GM21447 (cell line): ENCODE measurements at regions not wholly inside any gene's neighbourhood (a gene's known extent, or its start where the extent isn't known, plus 50 kb on each side); places are given as distances from the start of the nearest gene placed in this dataset.

Experiments used
- ATAC-seq: cut with Tn5 transposase; IDR thresholded peaks from one replicate; pipeline ENCODE4 v1.9.1; 2021; ENCODE audit not compliant: unreplicated experiment

GRCh38 chr6:169959136-169960002 lies 207.9 kb downstream of the ERMARD start:
- peak; percentile 94 for ATAC-seq

DNA sequence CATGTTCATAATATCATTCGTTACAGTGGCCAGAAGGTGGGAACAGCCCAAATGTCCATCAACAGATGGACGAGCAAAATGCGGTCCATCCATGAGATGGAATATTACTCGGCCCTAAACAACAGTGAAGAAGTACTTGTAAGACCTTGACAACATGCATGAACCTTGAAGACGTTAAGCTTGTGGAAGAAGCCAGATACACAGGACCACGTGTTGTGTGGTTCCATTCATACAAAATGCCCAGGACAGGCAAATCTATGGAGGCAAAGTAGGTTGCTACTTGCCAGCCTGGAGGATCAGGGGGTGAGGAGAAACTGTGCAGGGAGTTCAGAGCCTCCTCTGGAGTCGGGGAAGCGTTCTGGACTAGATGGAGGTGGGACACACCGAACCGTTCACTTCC lies 207.1 kb downstream of the ERMARD start:
- ATAC-seq: no peak

DNA sequence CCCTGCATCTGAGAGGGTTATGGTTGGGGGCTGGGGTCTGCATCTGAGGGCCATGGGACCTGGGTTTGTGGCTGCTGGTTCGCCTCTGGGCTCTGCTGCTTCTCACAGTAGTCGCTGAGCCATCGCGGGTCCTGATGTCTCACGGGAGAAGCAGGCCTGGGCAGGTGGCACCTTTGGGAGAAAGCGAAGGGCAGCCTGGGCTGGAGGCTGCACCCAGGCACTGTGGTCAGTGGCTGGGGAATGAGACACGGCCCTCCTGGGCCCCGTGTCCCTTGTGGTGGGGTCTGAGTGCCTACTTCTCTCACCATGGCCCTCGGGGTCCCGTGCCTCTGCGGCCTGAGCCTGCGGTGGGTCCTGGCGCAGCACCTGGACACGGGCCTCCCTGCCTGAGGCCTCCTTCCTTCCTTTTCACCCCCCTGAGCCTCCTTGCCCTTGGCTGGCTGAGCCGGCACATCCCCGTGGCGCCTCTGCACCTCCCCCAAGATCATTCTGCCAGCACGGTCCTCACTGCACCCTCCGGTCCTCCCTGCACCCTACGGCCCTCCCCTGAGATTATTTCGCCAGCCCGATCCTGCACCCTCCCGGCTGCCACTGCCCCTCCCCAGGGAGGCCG lies 206.0 kb downstream of the ERMARD start:
- no peak for ATAC-seq

- ATAC-seq: no peak
Observed at GRCh38 chr6:169956580-169956979, 205.2 kb downstream of the ERMARD start.

GRCh38 chr6:169955731-169956437 lies 204.5 kb downstream of the ERMARD start:
- no peak for ATAC-seq

DNA sequence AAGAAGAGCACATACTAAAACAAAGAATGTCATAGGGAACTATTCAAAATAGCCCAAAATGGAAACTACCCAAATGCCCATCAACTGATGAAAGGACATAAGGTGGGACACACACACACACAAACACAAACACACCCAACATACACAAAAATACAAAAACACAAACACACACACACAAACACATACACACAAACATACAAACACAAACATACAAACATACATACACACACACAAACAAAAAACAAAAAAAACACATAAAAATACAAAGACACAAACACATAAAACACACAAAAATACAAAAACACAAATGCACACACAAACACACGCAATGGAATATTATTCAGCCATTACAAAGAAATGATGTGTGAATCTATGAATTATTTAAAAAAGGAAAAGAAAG lies 203.6 kb downstream of the ERMARD start:
- ATAC-seq: no peak

DNA sequence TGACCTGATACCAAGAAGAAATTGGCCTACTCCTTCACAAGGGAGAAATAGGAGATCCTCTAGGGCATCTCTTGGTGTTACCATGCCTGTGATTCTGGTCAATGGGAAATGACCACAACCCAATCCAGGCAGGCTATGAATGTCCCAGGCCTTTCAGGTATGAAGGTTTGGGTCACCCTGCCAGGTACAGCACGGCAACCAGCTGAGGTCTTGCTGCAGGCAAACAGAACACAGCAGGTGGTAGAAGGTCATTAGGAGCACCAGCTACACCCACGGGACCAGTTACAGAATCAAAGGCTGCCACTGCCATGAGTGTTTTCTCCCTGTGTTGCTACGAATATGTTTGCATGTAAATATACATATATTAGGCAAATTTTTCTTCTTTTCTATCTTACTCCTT lies 202.3 kb downstream of the ERMARD start:
- ATAC-seq: no peak

- ATAC-seq: no peak
Observed at GRCh38 chr6:169950558-169950957, 199.1 kb downstream of the ERMARD start.

DNA sequence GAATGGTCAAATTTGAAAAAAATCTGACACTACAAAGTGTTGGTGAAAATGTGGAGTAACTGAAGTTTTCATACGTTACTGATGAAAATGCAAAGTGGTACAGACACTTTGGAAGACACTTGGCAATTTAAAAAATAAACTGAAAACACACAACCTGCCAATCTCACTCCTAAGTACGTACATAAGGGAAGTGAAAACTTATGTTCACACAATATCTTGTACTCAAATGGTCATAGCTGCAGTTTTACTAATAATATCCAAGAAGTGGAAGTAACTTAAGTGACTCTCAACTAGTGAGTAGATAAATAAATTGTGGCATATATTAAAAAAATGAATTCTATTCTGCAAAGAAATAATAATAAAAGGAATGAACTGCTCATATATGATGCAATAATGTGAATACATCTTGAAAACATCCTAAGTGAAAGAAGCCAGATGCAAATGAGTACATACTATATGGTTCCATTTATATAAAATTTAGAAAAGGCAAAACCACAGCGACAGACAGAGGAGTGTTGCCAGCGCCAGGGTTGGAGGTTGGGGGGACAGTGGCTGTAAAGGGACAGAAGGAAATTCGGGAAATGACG lies 198.2 kb downstream of the ERMARD start:
- ATAC-seq: no peak

DNA sequence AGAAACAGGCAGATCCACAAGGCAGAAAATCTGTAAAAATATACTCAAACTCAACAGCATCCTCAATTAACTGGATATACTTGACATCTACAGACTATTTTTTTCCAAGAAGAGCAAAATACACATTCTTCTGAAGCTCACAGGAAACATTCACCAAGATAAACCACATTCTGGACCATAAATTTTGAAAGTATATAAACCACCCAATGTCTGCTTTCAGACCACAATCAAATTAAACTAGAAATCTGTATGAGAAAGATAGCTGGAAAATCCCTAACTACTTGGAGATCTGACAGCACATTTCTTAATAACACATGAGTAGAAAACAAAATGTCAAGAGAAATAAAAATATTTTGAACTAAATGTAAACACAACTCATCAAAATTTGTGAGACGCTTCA lies 195.5 kb downstream of the ERMARD start:
- ATAC-seq: no peak

GRCh38 chr6:169945117-169945516 lies 193.7 kb downstream of the ERMARD start:
- ATAC-seq: no peak

GRCh38 chr6:169944415-169944814 lies 193.0 kb downstream of the ERMARD start:
- ATAC-seq: no peak

- ATAC-seq: no peak
Observed at GRCh38 chr6:169944061-169944337, 192.6 kb downstream of the ERMARD start.

GRCh38 chr6:169943241-169944060 lies 192.0 kb downstream of the ERMARD start:
- ATAC-seq: no peak

DNA sequence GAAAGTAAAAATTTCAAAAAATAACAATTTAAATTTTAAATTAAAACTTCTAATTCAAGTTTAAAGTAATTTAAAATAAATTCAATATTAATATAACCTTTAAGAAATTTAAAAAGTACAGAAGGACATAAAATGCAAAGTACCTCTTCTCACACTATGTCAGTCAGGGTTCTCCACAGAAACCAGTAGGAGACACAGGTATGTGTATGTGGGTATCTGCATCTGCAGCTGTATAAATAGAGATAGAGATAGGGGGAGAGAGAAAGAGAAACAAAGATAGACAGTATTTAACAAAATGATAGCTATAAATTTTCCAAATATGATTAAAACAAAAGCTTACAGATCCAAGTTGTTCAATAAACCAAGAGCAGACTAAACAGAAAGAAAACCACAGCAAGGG lies 190.8 kb downstream of the ERMARD start:
- ATAC-seq: no peak

- ATAC-seq: no peak
Observed at GRCh38 chr6:169940481-169941271, 189.3 kb downstream of the ERMARD start.

DNA sequence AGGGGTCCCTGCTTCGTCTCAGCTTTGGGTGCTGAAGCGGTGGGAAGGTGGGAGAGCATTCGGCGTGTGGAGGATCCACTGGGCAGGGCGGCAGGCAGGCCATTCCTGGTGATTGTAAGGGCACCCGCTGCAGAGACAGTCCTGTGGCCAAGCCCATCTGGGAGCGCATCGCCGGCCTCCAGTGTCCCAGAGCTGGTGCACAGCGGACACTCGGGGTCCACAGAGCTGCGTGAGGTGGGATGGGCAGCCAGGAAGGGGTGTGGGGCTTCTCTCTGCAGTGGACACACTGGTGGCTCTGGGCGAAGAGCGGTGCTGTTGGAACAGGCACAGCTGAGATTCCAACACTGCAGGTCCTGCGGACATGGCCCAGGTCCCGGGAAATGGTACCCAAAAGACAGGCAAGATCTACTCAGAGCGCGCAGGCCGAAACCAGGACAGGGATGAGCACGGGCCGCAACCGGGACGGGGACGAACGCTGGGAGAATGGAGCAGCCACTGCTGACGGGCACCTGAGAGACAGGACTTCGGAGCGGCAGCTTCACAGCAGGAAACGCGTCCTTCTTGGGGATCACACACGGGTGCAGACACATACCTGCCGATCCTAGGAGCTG lies 188.2 kb downstream of the ERMARD start:
- no peak for ATAC-seq

DNA sequence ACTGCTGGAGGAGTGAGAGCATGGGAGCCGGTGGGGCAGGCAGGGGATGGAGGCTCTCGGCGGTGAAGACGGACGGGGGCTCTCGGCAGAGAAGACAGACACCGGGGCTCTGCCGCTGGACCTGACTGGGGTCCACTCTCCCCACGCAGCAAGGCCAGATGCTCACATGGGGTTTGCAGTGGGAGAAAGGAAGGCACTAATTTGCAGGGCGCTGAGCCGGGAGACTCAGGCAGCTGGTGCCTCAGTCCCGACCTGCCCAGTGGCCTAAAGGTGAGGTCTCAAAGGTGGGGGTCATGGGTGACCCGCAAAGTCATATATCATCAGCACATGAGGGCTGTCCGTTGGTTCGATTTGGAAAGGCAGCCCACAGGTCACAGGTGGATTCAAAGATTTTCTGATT lies 187.3 kb downstream of the ERMARD start:
- no peak for ATAC-seq

DNA sequence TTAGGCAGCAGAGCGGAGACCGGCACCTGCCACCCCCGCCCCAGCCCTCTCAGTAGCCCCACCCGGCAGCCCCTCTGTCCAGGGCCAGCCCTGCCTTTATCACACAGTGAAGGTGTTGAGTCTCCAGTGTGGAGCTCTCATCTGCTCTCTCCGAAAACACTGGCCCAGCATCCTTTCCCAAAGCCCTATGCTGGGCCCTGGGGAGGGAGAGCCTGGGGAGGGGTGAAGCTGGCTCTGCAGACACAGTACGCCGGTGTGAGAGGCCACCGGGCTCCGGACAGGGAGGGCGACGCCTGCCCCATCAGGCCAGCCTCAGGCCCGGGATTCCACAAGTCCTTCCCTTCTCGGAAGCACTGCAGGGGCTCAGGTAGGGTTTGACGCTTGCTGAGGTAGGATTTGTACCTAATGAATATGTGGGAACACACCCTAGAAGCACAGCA lies 186.9 kb downstream of the ERMARD start:
- ATAC-seq: no peak
